GM19372 (cell line): ENCODE measurements at regions not wholly inside any gene's neighbourhood (a gene's known extent, or its start where the extent isn't known, plus 50 kb on each side); places are given as distances from the start of the nearest gene placed in this dataset.

Source experiments
- ATAC-seq: cut with Tn5 transposase; IDR thresholded peaks from one replicate; pipeline ENCODE4 v1.9.1; 2021; ENCODE audit warnings: mild to moderate bottlenecking, low read depth, moderate library complexity; ENCODE audit not compliant: unreplicated experiment

DNA sequence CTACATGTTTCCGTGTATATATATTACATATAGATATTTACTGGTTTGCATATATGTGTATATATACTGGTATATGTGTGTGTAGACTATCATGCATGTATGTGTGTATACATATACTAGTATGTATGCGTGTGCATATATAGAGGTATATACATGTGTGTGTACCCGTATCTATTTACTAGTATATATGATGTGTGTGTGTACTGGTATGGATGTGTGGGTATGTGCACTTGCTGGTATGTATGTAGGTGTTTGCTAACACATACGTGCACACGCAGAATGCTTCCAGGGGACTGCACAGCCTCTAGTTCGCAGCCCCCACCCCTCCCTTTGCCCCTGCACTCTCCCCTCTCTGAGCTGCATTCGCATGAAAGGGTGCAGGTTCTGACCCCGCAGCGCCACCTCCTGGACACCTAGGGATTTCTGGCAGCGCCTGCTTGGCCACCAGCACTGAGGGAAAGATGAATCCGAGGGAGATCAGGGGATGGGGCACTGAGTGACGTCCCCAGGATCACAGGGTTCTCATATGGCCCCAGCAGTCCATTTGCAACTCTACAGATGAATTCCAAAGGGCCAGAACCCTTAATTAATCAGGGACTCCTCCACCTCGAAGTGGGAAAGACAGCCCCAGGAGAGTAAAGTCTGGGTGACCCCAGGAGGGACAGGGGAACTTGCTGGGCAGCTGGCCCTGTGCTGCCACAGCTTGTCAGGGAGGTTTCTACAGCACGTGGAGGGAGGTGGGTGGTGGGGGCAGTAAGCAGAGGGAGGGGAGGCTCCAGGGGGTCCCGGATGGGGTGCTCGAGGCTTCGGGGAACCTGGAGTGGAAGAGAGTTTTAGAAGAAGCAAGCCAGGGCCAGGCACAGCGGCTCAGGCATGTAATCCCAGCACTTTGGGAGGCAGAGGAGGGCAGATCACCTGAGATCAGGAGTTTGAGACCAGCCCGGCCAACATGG lies 66.8 kb upstream of the ASAP2 start:
- no peak for ATAC-seq

DNA sequence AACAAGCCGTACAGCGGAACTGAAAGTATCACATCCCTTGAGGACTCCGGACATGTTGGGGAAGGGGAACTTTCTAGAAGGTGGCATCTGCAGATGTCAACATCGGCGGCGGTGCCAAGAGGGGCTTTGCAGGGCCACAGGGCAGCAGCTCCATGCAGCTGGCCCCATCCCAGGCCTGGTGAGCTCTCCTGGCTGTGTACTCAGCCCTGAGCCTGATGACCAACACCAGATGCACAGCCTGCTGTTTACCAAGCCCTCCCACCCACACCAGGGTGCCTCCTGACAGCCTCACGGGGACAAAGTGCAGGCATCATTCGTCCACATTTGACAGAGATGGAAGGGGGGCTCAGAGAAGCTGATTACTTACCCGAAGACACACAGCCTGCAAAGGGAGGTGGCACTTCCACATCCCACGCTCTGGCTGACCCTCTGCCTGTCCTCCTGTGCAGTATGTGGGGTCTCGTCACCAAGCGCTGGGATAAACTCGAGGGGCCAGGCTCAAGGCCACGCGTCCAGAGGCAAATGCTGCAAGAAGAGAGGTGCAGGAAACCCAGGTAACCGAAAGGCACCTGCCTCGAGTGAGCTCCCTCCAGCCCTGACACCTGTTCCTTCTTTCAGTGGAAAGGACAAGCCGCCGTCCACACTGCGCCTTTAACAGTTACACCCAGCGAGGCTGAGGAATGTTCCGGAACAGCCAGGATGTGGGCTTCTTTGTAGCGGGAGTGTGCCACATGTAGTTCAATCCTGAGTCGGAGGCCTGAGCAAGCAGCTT lies 69.0 kb upstream of the ASAP2 start:
- no peak for ATAC-seq

DNA sequence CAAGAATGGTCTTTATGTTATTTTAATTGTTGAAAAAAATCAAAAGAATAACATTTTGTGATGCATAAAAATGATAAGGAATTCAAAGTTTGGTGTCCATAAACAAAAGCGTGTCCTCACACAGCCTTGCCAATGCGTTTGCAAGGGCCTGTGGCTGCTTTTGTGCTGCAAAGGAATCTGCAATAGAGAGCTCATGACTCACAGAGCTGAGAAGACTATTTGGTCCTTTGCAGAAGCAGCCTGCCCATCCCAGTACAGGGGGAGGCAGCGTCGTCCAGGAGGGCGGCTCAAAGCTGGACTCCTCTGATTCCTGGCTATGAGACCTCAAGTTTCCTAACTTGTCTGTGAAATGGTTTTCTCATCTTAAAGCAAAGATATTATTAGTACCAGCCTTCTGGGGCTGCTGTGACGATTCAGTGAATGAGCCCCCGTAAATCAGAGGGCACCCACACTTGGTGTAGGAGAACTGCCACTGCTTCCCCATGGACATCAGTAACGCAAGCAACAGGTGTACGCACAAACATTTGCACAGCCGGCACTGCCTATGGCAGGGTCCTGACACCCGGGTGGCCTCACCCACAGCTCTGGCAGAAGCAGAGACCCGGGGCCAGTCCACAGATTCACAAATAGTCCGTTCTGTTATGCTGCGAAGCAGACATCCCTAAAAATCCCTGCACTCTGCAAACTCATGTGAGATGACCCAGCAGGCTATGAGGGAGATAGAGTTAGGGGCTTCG lies 70.6 kb upstream of the ASAP2 start:
- no peak for ATAC-seq

DNA sequence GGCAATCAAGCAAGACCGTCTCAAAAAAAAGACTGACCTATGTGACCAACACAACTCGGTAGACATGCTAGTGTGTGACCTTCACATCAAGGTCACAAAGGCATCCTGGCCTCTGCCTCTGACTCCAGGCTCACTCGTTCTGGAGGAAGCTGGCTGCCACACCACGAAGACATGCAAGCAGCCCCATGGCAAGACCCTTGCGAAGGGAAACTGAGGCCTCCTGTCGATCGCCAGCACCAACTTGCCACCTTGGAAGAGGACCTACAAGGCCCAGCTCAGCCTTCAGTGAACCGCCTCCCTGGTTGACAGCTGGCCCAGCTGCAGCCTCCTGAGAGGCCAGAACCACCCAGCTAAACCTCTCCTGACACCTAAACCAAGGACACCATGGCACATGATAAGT lies 79.3 kb upstream of the ASAP2 start:
- no peak for ATAC-seq

DNA sequence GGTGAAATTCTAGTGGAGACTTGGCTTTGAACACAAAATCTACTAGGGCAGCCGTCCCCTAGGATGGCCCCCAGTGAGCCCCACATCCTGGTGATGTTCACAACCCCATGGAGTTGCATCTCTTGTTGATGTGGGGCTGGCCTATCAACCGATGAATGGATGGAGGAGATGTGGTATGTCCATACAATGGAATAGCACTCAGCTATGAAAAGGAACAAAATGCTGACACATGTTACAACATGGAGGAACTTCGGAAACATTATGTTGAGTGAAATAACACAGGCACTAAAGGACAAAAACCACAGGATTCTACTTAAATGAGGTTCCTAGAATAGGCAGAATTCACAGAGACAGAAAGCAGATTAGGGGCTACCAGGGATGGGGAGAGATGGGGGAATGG lies 80.1 kb upstream of the ASAP2 start:
- no peak for ATAC-seq

DNA sequence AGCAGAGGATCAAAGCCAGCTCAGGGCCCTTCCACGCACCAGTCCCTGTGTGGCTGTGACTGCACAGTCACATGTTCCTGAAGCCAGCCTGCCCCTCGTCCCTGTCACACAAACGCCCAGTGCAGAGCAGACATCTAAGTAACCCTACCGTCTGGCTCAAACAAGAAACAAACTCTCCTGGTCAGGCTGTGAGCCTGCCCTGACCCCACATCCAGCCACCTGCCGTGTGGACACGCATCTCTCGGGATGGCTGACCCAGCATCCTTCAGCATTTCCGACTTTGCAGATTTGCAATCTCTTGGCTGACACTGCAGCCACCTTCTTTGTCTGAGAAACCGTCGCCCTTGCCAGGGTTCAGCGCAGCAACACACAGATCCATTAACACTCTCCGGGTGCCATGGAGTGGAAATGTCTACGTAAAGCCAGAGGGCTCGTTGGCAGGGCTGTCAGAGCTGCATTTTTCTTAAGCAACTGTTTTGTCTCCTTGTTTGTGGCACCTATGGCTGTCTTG lies 82.3 kb upstream of the ASAP2 start:
- no peak for ATAC-seq

DNA sequence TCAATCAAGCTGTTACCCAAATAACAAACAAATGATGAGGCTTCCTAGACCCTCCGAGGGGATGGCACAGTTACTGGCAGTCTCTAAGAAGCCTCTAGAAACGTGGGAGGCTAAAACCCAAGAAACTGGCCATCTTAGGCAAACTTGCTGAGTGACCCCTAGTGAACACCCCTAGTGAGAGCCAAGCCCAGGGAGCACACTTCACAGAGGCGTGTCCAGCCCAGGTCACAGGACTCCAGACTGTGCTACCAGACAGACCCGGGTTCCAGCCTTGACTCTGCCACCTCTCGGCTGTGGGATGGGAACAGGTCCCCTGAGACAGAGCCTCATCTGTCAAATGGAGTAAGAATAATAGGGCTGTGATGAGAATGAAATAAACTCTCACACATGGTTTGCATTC lies 83.5 kb upstream of the ASAP2 start:
- ATAC-seq: no peak

DNA sequence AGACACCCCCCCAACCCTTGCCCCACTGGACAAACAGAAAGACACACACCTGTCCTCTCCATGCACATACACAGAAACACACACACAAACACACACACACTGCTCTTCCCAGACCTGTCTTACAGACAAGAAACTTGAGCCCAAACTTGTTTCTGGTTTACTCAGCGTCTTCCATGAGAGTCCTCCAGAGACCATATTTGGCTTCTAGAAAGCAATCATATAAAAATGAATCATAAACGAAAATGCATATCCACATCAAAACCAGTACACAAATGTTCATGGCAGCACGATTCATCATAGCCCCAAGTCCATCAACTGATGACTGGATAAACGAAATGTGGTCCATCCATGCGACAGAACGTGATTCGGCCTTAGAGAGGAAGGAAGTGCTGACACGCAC lies 84.2 kb upstream of the ASAP2 start:
- ATAC-seq: no peak

DNA sequence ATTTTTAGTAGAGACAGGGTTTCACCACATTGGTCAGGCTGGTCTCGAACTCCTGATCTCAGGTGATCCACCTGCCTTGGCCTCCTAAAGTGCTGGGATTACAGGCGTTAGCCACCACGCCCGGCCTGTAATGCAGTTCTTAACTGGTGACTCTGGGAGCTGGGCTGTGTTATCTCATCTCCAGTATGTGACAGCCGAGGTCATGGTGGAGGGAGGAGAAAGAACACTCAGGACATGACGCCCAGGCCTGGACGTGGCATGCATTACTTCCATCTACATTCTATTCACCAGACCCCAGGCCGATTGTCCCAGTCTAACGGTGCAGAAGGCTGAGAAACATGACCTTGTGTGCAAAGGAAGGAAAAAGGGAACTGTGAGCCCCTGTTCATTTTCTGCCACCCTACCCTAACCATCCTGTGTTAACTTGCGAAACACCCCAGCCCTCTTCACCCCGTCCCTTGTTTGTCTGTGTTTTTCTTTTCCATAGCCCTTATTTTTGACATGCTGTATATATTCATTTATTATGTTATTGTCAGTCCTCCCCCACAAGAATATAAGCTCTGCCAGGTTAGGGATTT lies 88.1 kb upstream of the ASAP2 start:
- no peak for ATAC-seq

DNA sequence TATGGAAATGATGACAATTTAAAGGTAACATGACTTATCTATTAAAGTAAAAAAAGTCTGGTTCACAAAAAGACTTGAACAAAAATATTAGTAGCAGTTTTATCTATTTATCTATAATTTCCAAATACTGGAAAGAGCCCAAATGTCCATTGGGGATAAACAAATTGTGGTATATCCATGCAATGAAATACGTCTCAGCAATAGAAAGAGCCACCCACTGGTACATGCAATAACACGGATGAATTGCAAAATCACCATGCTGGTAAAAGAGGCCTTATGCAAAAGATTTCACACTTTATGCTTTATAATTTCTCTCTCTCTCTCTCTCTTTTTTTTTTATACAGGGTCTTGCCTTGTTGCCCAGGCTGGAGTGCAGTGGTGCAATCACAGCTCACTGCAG lies 91.4 kb upstream of the ASAP2 start:
- ATAC-seq: no peak

DNA sequence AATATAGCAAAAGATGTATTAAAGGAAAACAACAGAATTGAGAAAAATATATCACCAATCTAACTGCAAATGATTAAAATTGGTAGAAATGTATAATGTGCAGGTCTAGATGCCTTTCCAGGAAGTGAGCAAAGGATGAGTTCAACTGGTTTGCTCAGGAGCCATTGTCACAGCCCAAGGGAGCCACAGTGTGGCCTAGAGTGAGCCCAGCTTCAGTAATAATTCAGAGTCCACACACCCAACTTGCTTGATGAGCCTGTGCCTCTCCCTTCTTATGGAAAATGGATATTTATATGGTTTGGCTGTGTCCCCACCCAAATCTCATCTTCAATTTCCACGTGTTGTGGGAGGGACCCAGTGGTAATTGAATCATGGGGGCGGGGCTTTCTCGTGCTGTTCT lies 92.2 kb upstream of the ASAP2 start:
- ATAC-seq: no peak

DNA sequence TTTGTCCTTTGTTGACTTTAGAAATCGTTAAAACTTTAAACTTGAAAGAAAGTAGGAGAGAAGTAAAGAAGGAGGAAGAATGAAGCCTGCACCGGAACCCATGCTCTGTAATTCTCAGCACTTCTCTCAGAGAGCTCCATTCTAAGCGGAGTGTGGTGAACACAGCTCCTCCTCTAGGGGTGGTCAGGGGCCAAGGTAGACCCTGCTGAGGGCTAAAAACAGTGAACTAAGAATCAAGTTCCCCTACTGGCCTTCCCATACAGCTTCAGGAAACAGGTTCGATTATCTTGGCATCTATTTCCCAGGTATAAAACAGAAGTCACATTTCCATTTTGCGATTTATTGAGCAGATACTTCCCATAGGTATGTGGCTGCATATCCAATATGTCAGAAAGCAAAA lies 92.7 kb upstream of the ASAP2 start:
- ATAC-seq: no peak

DNA sequence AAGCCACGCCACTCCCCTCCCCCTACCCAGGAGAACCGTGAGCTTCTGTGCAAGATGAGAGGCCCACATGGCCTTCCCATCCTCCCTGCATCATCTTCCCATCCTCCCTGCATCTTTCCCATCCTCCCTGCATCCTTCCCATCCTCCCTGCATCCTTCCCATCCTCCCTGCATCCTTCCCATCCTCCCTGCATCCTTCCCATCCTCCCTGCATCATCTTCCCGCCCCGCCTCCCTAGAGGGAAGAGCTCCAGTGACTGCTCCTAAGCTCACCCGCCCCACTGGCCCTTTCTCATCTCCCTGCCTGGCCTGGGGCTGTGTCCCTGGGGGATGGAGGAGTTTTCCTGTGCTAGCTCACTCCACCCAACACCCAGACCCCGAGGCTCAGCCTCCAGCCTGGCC lies 93.3 kb upstream of the ASAP2 start:
- no peak for ATAC-seq

DNA sequence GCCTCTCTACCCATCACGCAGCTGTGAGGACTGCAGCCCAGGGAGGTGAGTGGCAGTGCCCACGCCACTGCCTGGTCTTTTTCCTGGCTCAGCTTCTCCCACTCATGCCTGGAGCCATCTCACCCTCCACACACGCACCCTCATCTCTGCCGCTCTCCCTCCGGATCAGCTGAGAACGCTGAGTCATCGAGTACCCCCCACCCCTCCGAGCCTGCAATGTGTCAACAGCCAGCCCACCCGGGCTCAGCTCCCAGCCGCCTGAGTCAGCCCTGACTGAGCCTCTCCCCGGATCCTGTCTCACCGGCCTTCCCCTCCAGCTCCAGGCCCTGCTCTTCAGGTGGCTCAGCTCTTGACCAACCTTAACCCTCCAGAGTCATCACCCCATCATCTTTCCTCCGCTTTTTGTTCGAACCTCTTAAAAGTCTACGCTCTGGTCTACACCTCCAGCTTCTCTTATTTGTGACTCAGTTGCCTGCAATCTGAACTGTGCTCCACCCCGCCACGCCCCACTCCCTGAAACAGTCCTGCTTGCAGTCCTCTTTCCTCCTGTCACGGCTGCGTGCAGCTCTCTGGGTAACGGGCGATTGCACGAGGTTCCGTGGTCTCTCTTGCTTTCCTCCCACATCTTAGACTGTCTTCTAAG lies 94.4 kb upstream of the ASAP2 start:
- ATAC-seq: no peak

DNA sequence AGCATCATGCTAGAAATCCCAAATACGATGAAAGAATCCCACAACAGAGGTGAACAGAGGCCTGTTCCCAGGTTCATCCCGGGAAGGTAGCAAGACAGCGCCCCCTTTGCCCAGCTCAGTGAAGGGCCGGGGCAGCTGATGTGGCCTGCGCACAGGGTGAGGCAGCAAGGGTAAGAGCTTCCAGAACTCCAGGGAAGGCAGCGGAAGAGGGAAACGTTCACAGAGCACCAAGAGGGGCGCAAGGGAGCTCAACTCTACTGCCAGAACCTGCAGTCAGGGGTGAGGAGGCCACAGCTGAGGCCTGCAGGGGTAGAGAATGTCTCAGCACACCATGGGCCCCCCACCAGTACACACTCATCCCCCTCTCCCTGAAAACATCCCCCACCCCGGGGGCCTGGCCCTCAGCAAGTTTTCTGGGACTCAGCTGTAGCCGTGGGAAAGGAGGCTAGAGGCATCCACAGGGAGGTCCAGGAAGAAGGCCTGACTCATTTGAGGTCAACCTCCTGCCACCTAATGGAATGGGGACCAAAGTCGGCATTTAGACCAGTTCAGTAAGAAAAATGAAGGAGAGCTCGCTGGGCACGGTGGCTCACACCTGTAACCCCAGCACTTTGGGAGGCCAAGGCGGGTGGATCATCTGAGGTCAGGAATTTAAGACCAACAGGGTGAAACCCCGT lies 95.6 kb upstream of the ASAP2 start:
- no peak for ATAC-seq

DNA sequence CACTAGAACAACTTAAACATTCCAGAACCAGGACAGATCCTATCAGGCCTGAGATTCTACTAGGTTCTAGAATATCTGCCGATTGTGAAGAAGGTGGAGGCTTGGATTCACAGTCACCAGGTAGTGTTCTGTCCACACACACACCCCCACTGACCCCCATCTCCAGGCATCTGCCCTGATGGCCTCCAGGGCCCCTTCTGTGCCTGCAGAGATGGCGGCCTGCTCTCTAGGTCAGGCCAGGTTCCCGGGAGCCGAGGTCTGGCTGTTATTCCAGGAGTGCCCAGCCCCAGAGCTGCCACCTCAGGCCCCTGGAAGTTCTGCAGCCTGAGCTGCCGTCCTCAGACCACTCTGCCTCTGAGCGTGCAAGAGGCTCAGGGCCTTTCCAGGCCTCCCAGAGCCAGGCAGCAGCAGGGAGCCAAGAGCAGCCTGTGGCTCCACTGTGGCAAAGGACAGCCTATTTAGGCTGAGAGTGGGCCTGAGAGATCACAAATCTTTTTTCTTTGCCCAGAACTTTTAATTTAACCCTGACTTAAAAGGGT lies 96.2 kb upstream of the ASAP2 start:
- no peak for ATAC-seq

DNA sequence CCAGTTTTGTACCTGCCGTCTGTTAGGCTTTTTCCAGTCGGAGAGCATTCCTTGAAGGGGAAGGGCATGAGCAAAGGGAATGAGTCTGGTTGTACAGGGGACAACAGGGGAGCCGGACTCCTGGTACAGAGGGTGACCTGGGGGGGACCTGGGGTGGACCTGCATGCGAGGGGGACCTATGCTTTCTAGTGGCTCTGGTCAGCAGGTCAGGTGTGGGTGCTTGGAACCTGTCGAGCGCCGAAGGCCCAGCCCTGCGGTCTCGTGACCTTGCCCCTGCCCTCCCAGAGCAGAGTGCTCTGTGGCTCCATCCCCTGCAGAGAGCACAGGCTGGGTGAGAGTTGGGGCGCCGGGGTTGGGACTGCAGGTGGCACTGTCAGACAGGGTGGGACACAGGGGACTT lies 96.7 kb upstream of the ASAP2 start:
- ATAC-seq: no peak

DNA sequence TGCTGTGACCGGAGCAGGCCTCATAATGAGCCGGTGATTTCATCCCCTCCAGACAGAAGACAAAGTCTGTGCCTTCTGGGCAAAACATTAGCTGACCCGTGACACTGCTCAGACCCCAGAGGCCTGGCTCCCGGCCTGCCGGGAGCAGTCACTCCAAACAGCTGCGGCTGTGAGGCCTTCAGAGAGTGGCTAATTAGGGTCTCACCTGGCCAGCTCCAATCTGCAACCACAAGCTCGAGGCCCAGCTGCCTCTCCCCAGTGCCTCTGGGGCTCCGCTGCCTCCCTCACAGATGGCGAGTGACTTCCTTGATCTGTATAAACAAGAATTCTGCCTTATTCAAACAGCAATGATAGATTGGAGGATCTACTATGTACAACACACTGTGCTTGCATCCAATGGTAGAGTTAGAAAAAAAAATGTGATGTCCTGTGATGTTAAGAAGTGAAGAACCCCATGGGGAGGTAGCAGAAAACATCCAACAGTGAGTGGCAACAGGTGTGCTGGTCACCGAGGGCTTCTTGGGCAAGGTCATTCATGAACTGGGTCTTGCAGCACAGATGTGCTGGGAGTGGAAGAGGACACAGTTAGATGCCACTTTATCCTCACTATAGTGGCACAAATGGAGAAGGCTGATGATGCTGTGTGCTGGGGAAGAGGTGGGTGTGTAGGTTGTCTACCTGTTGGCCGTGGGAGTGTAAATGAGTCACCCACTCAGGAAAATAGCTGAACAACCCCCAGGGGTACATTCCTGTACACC lies 98.2 kb upstream of the ASAP2 start:
- ATAC-seq: no peak
